ENCODE measurements at regions not wholly inside any gene's neighbourhood (a gene's known extent, or its start where the extent isn't known, plus 50 kb on each side); places are given as distances from the start of the nearest gene placed in this dataset.
"Not testable (repeated sequence)": the region's sequence is repeated elsewhere in the genome, so short reads cannot be mapped to it uniquely, and the experiment has no call there.

DNA sequence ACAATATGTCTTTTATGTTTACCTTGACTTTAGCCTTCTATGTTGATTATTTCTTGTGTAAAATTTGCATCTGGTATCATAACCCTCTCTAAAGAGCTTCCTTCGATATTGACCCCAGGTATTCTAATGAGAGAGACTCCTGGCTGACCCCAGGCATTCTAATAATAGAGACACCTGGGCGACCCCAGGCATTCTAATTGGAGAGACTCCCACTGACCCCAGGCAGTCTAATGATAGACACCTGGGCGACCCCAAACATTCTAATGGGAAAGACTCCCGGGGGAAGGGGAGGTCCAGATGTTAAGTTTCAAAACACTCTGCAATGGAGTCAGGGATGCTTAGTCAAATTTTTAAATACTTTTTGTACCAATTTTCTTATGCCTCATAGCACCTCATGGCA is 726.4 kb downstream of the COL12A1 start:
- no peak overlapping the region for H3K9ac ChIP-seq (ENCODE audit: low read length)
- H3K27ac ChIP-seq (ENCODE audit: low read length) = no peak overlapping the region
- TF ChIP-seq EP300 (conservative IDR thresholded peaks at IDR 0.05; ENCODE audit: poor library complexity, severe bottlenecking) = no peak
- no peak for TF ChIP-seq EZH2 (IDR thresholded peaks at IDR 0.05; ENCODE audit: borderline replicate concordance, insufficient read depth, low read length, poor library complexity, severe bottlenecking)
- TF ChIP-seq TAF1 (IDR thresholded peaks at IDR 0.05; ENCODE audit: low read depth) = no peak
- TF ChIP-seq RAD21 (conservative IDR thresholded peaks at IDR 0.05) = no peak
- TF ChIP-seq POLR2AphosphoS5 (IDR thresholded peaks at IDR 0.05) = no peak
- no peak for TF ChIP-seq CTCF (IDR thresholded peaks at IDR 0.05; ENCODE audit: poor library complexity, severe bottlenecking)
- no peak for TF ChIP-seq MXI1 (conservative IDR thresholded peaks at IDR 0.05; ENCODE audit: poor library complexity, severe bottlenecking)
- no peak for TF ChIP-seq REST (IDR thresholded peaks at IDR 0.05; ENCODE audit: borderline replicate concordance)
- TF ChIP-seq SMC3 (conservative IDR thresholded peaks at IDR 0.05; ENCODE audit: poor library complexity) = no peak
- no peak overlapping the region for H2AFZ ChIP-seq (ENCODE audit: low read depth, low read length)
- H3F3A ChIP-seq (ENCODE audit: insufficient read depth, low read length, poor library complexity, severe bottlenecking) = no peaks in the 10 kb centered on the region
- no peaks in the 10 kb centered on the region for H3K36me3 ChIP-seq (ENCODE audit: insufficient read depth, low read length)
- H3K4me3 ChIP-seq (ENCODE audit: low read length) = no peak overlapping the region
- no peaks in the 10 kb centered on the region for H3K9me3 ChIP-seq (ENCODE audit: low read length)
- no peaks in the 10 kb centered on the region for H3K27me3 ChIP-seq (ENCODE audit: insufficient read depth, low read depth, low read length)
- no peaks in the 10 kb centered on the region for H4K20me1 ChIP-seq (ENCODE audit: insufficient read depth)
- H3K79me2 ChIP-seq (replicated peaks; ENCODE audit: insufficient read depth, low read length) = no peaks in the 10 kb centered on the region
- H3K4me2 ChIP-seq (ENCODE audit: low read length) = no peak overlapping the region
- H3K9me2 ChIP-seq (ENCODE audit: insufficient read depth, low read length) = no peaks in the 10 kb centered on the region

- not testable (repeated sequence) for H3K9ac ChIP-seq (ENCODE audit: low read length); H3K36me3 ChIP-seq (ENCODE audit: insufficient read depth, low read length); H3K9me2 ChIP-seq (ENCODE audit: insufficient read depth, low read length); H3K4me2 ChIP-seq (ENCODE audit: low read length); H3K27me3 ChIP-seq (ENCODE audit: insufficient read depth, low read depth, low read length); H3K4me3 ChIP-seq (ENCODE audit: low read length); H4K20me1 ChIP-seq (ENCODE audit: insufficient read depth); H3F3A ChIP-seq (ENCODE audit: insufficient read depth, low read length, poor library complexity, severe bottlenecking); H3K79me2 ChIP-seq (replicated peaks; ENCODE audit: insufficient read depth, low read length); H3K27ac ChIP-seq (ENCODE audit: low read length); H3K9me3 ChIP-seq (ENCODE audit: low read length); H2AFZ ChIP-seq (ENCODE audit: low read depth, low read length)
Measured at GRCh38 chr6:74474046-74474445, 731.8 kb downstream of the COL12A1 start.

- H2AFZ ChIP-seq (ENCODE audit: low read depth, low read length); H3K27me3 ChIP-seq (ENCODE audit: insufficient read depth, low read depth, low read length); H3F3A ChIP-seq (ENCODE audit: insufficient read depth, low read length, poor library complexity, severe bottlenecking); H3K9me3 ChIP-seq (ENCODE audit: low read length); H4K20me1 ChIP-seq (ENCODE audit: insufficient read depth); H3K4me3 ChIP-seq (ENCODE audit: low read length); H3K79me2 ChIP-seq (replicated peaks; ENCODE audit: insufficient read depth, low read length); H3K9me2 ChIP-seq (ENCODE audit: insufficient read depth, low read length); H3K36me3 ChIP-seq (ENCODE audit: insufficient read depth, low read length); H3K4me2 ChIP-seq (ENCODE audit: low read length); H3K9ac ChIP-seq (ENCODE audit: low read length); H3K27ac ChIP-seq (ENCODE audit: low read length): not testable (repeated sequence)
Measured at GRCh38 chr6:74468552-74468951, 737.3 kb downstream of the COL12A1 start.

All from neural cell (in vitro differentiated cells).